NB4 (cell line): ENCODE measurements at regions not wholly inside any gene's neighbourhood (a gene's known extent, or its start where the extent isn't known, plus 50 kb on each side); places are given as distances from the start of the nearest gene placed in this dataset.

Experiments used
- DNase-seq: peaks from one replicate; pipeline ENCODE4 v3.0.0; 2010; ENCODE audit warnings: low read depth
- H3K4me3 ChIP-seq: one replicate; pipeline ENCODE4 v1.5.1; 2011; ENCODE audit warnings: mild to moderate bottlenecking, low read depth, low read length, moderate library complexity
- MYC ChIP-seq: IDR thresholded peaks from 2 replicates; pipeline ENCODE4 v1.6.1; 2011; ENCODE audit warnings: low read depth, low read length
- POLR2A ChIP-seq: IDR thresholded peaks from 2 replicates; pipeline ENCODE4 v1.6.1; 2011; ENCODE audit warnings: mild to moderate bottlenecking; ENCODE audit not compliant: insufficient read length; ENCODE audit errors: extremely low read depth
- TF ChIP-seq, protein P1 (sequence below): IDR thresholded peaks from 2 replicates; pipeline ENCODE4 v1.6.1; 2011; ENCODE audit warnings: low read depth, low read length
- TF ChIP-seq, protein P2 (sequence below): IDR thresholded peaks from one replicate; pipeline ENCODE4 v1.5.1; 2012; ENCODE audit warnings: low read depth, low read length

DNA sequence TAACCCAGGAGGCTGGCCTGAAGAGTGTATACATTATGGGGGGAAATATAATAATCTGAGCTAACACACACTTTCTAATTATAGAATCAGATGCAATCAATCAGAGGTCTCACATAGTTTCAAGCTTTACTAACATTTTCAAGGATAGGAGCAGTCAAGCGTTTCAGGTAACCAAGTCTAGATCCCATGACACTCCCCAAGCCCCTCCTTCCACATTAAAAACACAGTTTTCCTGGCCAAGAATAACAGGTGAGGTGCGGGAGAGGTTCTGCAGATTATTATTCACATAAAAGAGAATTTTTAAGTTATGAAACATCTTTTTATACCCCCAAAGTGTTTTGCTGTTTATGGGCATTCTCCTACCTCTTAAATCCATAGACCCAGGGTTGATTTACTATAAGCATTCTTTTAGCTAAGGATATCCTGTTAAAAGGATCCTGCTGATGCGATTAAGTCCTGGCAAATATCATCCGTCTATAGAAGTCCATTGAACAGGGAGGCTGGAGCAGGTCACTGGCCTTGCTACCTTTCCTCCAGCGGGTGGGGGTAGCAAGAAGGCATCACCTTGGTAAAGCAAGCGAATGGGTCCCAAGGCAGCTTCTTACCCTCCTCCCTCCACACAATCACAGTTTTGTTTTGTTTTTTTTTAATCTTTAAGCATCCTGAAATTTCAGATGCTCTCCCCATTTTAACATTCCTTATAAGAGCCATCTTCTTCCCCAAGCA is 104.7 kb upstream of the GPM6A start:
- TF ChIP-seq, protein P1, sequence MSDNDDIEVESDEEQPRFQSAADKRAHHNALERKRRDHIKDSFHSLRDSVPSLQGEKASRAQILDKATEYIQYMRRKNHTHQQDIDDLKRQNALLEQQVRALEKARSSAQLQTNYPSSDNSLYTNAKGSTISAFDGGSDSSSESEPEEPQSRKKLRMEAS = no peak
- TF ChIP-seq MYC = no peak
- no peak for TF ChIP-seq POLR2A
- TF ChIP-seq, protein P2, sequence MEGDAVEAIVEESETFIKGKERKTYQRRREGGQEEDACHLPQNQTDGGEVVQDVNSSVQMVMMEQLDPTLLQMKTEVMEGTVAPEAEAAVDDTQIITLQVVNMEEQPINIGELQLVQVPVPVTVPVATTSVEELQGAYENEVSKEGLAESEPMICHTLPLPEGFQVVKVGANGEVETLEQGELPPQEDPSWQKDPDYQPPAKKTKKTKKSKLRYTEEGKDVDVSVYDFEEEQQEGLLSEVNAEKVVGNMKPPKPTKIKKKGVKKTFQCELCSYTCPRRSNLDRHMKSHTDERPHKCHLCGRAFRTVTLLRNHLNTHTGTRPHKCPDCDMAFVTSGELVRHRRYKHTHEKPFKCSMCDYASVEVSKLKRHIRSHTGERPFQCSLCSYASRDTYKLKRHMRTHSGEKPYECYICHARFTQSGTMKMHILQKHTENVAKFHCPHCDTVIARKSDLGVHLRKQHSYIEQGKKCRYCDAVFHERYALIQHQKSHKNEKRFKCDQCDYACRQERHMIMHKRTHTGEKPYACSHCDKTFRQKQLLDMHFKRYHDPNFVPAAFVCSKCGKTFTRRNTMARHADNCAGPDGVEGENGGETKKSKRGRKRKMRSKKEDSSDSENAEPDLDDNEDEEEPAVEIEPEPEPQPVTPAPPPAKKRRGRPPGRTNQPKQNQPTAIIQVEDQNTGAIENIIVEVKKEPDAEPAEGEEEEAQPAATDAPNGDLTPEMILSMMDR = no peak

DNA sequence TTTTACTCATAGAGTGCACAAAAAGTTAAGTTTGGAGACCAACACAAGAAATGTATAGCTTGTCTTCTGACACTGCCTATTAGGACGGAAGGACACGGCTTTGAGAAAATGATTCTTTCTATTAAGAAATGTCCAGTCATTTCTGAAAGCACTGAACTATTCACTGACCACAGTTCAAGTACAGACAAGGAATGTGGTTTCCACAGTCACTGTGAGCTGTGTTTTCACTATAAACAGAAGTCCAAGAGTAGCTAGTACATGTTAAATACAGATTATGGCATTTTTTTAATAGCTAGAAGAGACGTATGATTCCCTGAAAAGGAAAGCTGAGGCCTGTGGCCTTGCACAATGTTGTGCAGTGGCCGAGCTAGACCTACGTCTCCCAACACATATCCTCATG is 115.1 kb upstream of the GPM6A start:
- no peak overlapping the region for H3K4me3 ChIP-seq
- DNase-seq = no peak
- no peak for TF ChIP-seq POLR2A
- TF ChIP-seq, protein P2 = no peak
- TF ChIP-seq MYC = no peak
- TF ChIP-seq, protein P1 = no peak

More for the DNA sequence above, 104.7 kb upstream of the GPM6A start:
- H3K4me3 ChIP-seq = no peak overlapping the region
- no peak for DNase-seq

DNA sequence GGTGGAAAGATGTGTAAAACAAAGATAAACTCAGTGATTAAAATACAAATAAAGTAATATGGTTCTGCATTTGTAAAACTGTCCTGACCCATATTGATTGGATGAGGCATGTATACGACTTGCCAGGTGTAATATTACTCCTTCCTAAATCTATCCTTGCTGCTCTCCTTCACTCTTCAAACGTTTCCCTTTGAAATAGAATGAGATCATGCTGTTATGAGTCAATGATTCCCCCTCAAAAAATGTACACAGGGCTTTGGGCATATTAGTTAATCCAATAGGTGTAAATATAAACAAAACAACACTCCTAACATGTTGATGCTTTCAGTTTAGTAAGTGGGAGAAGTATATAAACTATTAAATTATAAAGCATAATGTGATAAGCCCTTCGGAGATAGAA is 117.4 kb upstream of the GPM6A start:
- no peak for TF ChIP-seq POLR2A
- TF ChIP-seq, protein P2 = no peak
- TF ChIP-seq, protein P1 = no peak
- TF ChIP-seq MYC = no peak
- H3K4me3 ChIP-seq = no peak overlapping the region
- DNase-seq = no peak

DNA sequence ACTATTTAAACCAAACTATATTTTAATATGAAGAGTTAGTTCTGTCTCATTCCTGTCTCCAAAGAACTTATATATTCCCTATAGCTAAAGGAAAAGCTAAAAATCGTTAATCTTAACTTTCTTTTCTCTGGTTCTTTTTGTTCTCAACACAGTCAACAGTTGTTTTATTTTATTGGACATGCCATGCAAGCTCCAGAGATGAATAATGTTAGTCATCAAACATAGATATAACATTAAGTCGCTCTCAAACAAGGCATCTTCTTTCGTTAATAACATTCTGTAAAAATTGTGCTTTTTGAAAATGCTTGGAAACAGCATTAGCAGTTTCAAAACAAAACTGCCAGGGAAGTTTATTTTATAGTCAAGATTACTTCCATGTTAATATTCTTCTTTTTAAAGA is 117.9 kb upstream of the GPM6A start:
- no peak overlapping the region for H3K4me3 ChIP-seq
- TF ChIP-seq MYC = no peak
- TF ChIP-seq, protein P2 = no peak
- TF ChIP-seq POLR2A = no peak
- TF ChIP-seq, protein P1 = no peak
- no peak for DNase-seq

DNA sequence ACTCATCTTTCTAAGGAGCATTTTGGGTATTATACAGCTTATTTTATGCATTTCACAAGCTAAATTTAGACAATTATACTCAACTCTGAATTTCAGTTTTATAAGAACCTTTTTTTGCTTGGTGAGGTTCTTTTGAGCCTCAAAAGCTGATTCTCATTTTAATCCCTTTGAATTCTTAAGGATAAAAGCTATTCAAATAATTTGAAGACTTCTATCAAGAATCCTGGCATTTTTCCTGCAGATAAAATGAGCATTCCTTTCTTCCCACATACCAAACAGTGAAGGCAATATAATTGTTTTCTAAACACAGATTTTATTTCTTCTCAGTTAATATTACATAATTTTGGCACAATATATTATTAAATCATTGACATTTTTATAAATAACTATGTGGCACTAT is 118.4 kb upstream of the GPM6A start:
- TF ChIP-seq POLR2A (no peak), MYC (no peak)
- TF ChIP-seq, protein P1 = no peak
- TF ChIP-seq, protein P2 = no peak
- H3K4me3 ChIP-seq = no peak overlapping the region
- no peak for DNase-seq
